NCI-H524 (cell line): ENCODE measurements at regions not wholly inside any gene's neighbourhood (a gene's known extent, or its start where the extent isn't known, plus 50 kb on each side); places are given as distances from the start of the nearest gene placed in this dataset.
"Not testable (repeated sequence)": the region's sequence is repeated elsewhere in the genome, so short reads cannot be mapped to it uniquely, and the experiment has no call there.

Experiments
- DNase-seq, 2 experiments: peaks; one replicate each; lab custom pipeline; 2025; lab: John Stamatoyannopoulos, UW

GRCh38 chr18:70420146-70420898 lies 131.5 kb downstream of the SOCS6 start:
- no peak for DNase-seq

GRCh38 chr18:70419526-70419925 lies 130.7 kb downstream of the SOCS6 start:
- no peak for DNase-seq

DNA sequence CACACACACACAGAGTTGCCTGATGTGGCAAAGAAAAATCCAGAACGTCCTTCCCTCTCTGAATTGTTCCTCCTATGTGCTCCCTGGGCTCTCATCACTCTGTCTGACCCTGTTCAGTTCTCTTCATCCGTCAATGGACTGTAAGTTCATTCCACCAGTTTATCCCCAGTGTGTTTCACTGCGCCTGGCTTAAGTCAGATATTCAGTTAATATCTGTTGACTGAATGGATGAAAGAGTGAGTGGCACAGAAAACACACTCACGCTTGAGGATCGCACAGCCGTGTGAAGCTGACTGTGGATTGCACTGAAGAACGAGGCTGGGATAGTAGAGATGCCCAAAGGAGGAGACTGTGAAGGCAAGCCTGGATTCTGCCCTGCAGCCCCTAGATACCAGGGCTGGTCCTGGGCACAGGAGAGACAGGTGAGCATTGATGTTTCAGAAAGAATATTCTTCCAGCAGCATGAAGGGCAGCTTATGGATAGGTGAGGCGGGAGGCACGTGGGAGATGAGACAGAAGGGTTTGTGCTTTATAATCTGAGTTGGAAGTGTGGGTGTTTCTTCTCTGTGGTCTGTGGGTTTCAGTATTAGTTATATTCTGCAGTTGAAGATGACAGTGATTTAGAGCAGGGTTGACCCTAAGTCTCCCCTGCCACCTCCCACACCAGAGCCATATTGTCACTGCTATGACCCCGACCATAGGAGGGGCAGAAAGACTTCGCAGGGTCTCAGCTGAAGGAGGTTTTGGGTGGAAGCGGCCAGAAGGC lies 129.9 kb downstream of the SOCS6 start:
- DNase-seq = no peak

DNA sequence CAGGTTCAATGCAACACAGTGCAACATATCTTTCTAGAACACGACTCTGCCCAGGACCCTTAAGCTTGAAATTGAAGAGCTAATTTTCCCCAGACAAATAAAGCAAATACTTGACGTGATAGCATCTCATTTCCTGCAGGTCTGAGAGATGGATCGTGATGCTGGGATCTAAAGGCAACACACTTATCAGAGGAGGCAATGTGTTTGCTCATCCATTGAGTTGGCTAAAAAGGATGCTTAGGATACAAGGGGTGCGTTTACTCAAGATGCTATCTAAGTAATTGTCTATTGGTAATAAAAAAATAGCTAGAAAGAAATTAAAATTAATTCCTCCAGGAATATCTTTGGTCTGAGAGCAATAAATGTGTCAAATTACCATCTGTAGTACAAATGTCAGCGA lies 129.0 kb downstream of the SOCS6 start:
- no peak for DNase-seq

DNA sequence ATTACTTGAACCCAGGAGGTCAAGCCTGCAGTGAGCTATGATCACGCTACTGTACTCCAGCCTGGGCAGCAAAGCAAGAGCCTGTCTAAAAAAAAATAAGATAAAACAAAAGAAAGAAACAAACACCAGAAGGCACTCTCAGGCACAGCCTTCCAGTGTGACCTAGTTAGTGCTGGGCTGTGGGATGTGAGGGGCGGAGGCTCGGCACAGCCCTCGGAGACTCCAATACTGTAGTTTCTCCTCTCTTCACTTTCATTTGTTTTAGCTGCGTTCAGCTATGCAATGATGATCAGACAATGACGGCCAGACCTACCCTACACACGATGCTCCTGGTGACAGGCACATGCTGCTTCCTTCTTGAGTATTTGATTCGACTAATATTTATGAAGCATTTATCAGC lies 127.7 kb downstream of the SOCS6 start:
- DNase-seq = no peak

GRCh38 chr18:70415823-70416488 lies 127.1 kb downstream of the SOCS6 start:
- DNase-seq = peak; percentile 84 to 91

DNA sequence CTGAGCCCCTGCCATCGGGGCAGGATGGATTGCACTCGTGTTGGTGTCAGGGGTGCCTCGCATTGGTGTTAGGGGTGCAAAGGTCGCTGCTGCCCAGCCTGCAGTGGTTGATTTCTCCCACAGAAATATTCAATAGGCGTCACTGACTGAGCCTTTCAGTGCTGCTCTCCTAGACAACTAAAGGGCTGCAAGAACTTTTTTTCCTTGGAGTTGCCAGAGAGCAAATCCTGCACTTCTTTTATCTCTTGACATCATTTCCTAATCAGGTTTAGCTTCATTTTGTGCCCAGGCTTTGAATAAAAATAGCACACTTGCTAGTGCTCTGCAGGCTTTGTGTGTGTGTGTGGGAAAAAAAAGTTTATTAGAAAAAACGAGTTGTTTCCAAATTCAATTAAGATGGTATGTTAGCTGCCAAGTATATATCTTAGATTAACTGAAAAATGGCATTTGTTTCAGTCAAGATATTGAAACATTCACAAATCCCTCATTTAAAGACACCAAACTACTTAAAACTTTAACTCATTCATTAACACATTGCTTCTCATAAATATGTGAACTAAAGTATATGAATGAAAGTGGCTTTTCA lies 125.6 kb downstream of the SOCS6 start:
- no peak for DNase-seq

DNA sequence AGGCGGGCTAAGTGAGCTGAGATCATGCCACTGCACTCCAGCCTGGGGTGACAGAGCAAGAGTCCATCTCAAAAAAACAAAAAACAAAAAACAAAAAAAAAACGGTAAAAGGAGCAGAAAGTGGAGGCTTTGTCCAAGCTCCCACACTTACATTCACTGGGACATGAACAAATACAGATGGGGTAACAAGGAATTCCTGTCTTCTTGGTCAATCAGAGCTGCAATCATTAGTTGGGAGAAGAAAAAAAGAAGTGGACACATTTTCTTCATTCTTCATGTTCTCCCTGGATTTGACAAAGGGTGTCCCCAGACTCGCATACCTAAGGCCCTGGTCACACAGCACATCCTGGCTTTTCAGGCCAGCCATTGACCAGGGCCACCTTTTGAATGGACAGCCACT lies 124.6 kb downstream of the SOCS6 start:
- no peak for DNase-seq

- no peak for DNase-seq
These were observed 123.1 kb downstream of the SOCS6 start for GRCh38 chr18:70411876-70412435.

GRCh38 chr18:70411307-70411706 lies 122.5 kb downstream of the SOCS6 start:
- DNase-seq = no peak

GRCh38 chr18:70405052-70405451 lies 116.2 kb downstream of the SOCS6 start:
- DNase-seq = no peak

DNA sequence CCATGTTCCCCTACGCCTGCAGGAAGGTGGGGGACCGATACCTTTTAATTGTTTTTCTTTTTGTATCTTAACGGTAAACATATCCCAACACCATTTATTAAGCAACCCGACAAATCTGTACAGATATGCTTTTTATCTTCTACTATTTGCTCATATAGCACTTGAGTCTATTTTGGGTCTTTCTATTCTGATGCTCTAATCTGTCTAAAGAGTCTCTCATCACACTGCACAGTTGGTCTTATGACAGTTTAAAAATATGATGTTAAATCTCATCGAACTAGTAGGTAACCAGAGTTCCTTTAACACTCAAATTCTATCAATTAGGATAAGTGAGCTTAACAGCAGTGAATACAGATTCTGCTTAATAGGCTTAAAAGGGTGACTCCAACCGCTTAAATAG lies 111.6 kb downstream of the SOCS6 start:
- DNase-seq = peak in 1 of 2 experiments; percentile 64

- DNase-seq = no peak
These were observed 109.2 kb downstream of the SOCS6 start for GRCh38 chr18:70398076-70398475.

GRCh38 chr18:70397259-70397925 lies 108.5 kb downstream of the SOCS6 start:
- no peak for DNase-seq

DNA sequence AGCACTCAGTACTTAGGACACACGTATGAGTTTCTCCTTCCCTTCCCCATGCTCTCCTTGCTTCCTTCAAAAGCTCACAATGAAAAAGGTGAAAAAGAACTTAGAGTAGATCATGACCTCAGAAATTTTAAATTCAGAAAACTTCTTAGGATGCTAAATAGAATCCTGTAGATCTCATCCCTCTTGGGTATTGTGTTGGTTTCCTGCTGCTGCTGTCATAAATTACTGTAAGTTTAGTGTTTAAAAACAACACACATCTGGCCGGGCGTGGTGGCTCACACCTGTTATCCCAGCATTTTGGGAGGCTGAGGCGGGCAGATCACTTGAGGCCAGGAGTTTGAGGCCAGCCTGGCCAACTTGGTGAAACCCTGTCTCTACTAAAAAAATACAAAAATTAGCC lies 106.9 kb downstream of the SOCS6 start:
- not testable (repeated sequence) for DNase-seq

DNA sequence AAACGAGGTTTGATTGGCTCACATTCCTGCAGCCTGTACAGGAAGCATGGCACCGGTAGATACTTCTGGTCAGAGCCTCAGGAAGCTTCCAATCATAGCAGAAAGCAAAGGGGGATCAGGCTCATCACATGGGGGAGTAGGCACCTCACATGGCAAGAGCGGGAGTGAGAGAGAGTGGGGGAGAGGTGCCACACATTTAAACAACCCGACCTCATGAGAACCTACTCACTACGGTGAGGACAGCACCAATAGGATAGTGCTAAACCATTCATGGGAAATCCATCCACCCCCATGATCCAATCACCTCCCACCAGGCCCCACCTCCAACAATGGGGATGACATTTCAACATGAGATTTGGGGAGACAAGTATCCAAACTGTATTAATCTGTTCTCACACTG lies 105.8 kb downstream of the SOCS6 start:
- DNase-seq = no peak

DNA sequence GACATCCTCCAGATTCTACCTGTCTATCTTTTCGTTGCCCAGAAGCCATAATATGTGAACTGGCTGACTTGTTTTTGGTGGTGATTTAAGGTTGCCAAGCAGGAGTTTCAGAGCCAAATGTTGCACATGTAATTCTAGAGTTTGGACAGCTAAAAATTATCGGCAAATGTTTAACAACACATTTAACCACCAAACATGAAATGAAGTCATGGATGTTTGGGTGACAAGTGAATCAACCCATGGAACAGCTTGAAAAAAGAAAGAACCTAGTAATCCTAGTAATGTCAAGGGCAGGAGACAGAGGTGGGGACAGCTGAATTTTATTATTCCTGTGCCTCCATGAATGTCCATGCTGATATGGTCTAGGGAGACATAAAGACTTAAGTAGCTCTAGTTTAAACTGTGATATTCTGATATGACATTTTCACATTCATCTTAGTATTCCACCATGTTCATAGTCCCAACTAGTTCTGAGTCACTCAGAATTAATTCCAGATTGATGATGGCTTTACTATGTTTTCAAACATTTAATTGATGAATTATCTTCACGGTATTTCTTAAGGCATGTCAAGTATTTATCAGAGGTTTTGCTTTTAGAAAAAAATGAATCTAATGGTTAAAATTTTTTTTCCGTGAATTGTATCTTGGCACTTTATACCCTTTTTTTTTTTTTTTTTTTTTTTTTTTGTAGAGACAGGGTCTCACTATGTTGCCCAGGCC lies 101.7 kb downstream of the SOCS6 start:
- DNase-seq = no peak

- not testable (repeated sequence) for DNase-seq
These were observed 100.2 kb downstream of the SOCS6 start for GRCh38 chr18:70389036-70389435.

DNA sequence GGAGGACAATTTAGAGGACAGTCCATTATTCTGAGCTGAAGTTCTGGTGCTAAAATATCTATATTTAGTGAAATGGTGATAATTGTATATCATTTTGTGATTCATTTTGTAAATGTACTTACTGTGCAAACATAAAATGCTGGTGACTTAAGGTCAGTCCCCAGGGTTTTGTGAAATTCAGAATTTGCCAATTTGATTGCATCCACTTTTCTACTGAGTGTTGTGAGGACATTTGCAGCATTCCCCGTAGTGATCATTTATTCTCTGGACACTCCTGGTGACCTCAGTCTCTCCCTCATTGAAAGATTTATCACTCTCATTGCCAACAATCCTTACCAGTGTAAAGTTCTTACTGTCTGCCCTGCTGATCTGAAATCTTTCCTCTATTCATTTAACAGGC lies 98.2 kb downstream of the SOCS6 start:
- DNase-seq = no peak

- no peak for DNase-seq
These were observed 97.7 kb downstream of the SOCS6 start for GRCh38 chr18:70386582-70386981.

GRCh38 chr18:70385474-70385873 lies 96.6 kb downstream of the SOCS6 start:
- no peak for DNase-seq
